Ishikawa (cell line): ENCODE measurements at regions not wholly inside any gene's neighbourhood (a gene's known extent, or its start where the extent isn't known, plus 50 kb on each side); places are given as distances from the start of the nearest gene placed in this dataset.

Source experiments
- CEBPB ChIP-seq: IDR thresholded peaks from 2 replicates; pipeline ENCODE4 v1.6.1; 2012
- CREB1 ChIP-seq: IDR thresholded peaks from 2 replicates; pipeline ENCODE4 v1.6.1; 2012; ENCODE audit warnings: low read depth
- EGR1 ChIP-seq: IDR thresholded peaks from 2 replicates; pipeline ENCODE4 v1.6.1; 2012
- EP300 ChIP-seq: IDR thresholded peaks from 2 replicates; pipeline ENCODE4 v1.6.1; 2012; ENCODE audit warnings: borderline replicate concordance
- FOXM1 ChIP-seq: IDR thresholded peaks from 2 replicates; pipeline ENCODE4 v1.6.1; 2012; ENCODE audit warnings: low read depth, borderline replicate concordance
- MAX ChIP-seq: IDR thresholded peaks from 2 replicates; pipeline ENCODE4 v1.6.1; 2012
- NFIC ChIP-seq: IDR thresholded peaks from 2 replicates; pipeline ENCODE4 v1.6.1; 2012
- RAD21 ChIP-seq: IDR thresholded peaks from 2 replicates; pipeline ENCODE4 v1.6.1; 2012; ENCODE audit warnings: low read depth
- REST ChIP-seq: IDR thresholded peaks from 2 replicates; pipeline ENCODE4 v1.6.1; 2012; ENCODE audit warnings: low read depth, mild to moderate bottlenecking
- TAF1 ChIP-seq: IDR thresholded peaks from 2 replicates; pipeline ENCODE4 v1.6.1; 2012; ENCODE audit warnings: low read depth, mild to moderate bottlenecking
- TCF12 ChIP-seq: IDR thresholded peaks from 2 replicates; pipeline ENCODE4 v1.6.1; 2012; ENCODE audit warnings: low read depth
- TEAD4 ChIP-seq: IDR thresholded peaks from 2 replicates; pipeline ENCODE4 v1.6.1; 2012
- USF1 ChIP-seq: IDR thresholded peaks from 2 replicates; pipeline ENCODE4 v1.6.1; 2012
- YY1 ChIP-seq: IDR thresholded peaks from 2 replicates; pipeline ENCODE4 v1.6.1; 2012; ENCODE audit warnings: low read depth
- ZBTB7A ChIP-seq: IDR thresholded peaks from 2 replicates; pipeline ENCODE4 v1.6.1; 2012; ENCODE audit warnings: low read depth

- no peak for TF ChIP-seq RAD21
- no peak for TF ChIP-seq FOXM1
- TF ChIP-seq MAX = no peak
- no peak for TF ChIP-seq REST
- TF ChIP-seq YY1 = no peak
These were observed 2237.8 kb downstream of the LRRC4C start for GRCh38 chr11:39221550-39222138.

GRCh38 chr11:39220501-39221230 lies 2238.8 kb downstream of the LRRC4C start:
- TF ChIP-seq EP300 = no peak

GRCh38 chr11:39220069-39220468 lies 2239.4 kb downstream of the LRRC4C start:
- TF ChIP-seq TAF1 = no peak
- TF ChIP-seq REST = no peak
- TF ChIP-seq RAD21 = no peak
- TF ChIP-seq YY1 = no peak
- TF ChIP-seq CEBPB = no peak
- no peak for TF ChIP-seq EP300
- no peak for TF ChIP-seq TEAD4
- no peak for TF ChIP-seq TCF12
- no peak for TF ChIP-seq CREB1

- TF ChIP-seq USF1 = no peak
- no peak for TF ChIP-seq CEBPB
- TF ChIP-seq EP300 = no peak
- no peak for TF ChIP-seq REST
- no peak for TF ChIP-seq FOXM1
- no peak for TF ChIP-seq TAF1
- TF ChIP-seq RAD21 = no peak
- no peak for TF ChIP-seq TCF12
- no peak for TF ChIP-seq NFIC
- TF ChIP-seq MAX = no peak
- TF ChIP-seq EGR1 = no peak
- no peak for TF ChIP-seq ZBTB7A
- no peak for TF ChIP-seq CREB1
- TF ChIP-seq YY1 = no peak
- no peak for TF ChIP-seq TEAD4
These were observed 2249.5 kb downstream of the LRRC4C start for GRCh38 chr11:39209981-39210380.

- TF ChIP-seq TCF12 (no peak), EGR1 (no peak), MAX (no peak), ZBTB7A (no peak), REST (no peak), CREB1 (no peak), TEAD4 (no peak), TAF1 (no peak), EP300 (no peak), USF1 (no peak), YY1 (no peak), NFIC (no peak), CEBPB (no peak), RAD21 (no peak), FOXM1 (no peak)
These were observed 2254.0 kb downstream of the LRRC4C start for GRCh38 chr11:39205236-39205995.
